ENCODE measurements at regions not wholly inside any gene's neighbourhood (a gene's known extent, or its start where the extent isn't known, plus 50 kb on each side); places are given as distances from the start of the nearest gene placed in this dataset.

DNA sequence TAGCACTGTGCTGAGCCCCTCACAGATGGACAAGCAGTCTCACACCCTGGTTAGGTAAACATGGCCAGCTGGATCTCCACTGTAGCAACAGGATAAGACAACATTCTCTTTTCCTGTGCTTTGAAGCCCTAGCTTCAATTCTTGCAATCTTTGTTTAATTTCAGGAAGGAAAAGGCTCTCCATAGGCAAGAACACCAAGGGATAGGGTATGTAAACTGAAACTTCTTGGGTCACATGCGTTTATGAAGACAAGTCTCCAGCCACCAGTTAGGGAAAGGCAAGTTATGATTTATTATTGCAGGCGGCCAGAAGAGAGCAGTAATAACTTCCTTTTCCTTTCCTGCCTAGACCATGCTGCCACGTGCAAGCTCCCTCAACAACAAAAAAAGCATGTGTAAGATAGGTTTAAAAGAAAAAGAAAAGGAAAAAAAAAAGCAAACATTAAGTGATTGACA, 50.1 kb upstream of the POU5F2 start:
- DNase-seq = no peak
- H3K27me3 Mint-ChIP-seq = no peaks in the 10 kb centered on the region
- H3K27ac Mint-ChIP-seq = no peak overlapping the region
- H3K4me3 Mint-ChIP-seq = no peak overlapping the region
- ChIA-PET CTCF (interaction anchor here (0.7 to 1.2 kb wide), 2 partner anchors 14 to 200 kb away, joined by 3 read pairs; no protein-coding TSS in a partner anchor), POLR2A (no interaction called here)
- H3K4me1 Mint-ChIP-seq (ENCODE audit: low read depth) = no peaks in the 10 kb centered on the region
- H3K9me3 Mint-ChIP-seq = no peaks in the 10 kb centered on the region
- peaks cover 14% of the 10 kb centered on the region for H3K36me3 Mint-ChIP-seq
- intact Hi-C loops (cut with micrococcal nuclease) = no loop called here

All from activated CD4-positive, alpha-beta memory T cell treated with anti-CD3 and anti-CD28 coated beads for 36 hours (primary cell).